Endothelial cell of umbilical vein (primary cell): ENCODE measurements at regions not wholly inside any gene's neighbourhood (a gene's known extent, or its start where the extent isn't known, plus 50 kb on each side); places are given as distances from the start of the nearest gene placed in this dataset.

Experiments
- EZH2 ChIP-seq: IDR thresholded peaks from 2 replicates; pipeline ENCODE4 v1.6.1; 2012; ENCODE audit warnings: borderline replicate concordance, low read depth, mild to moderate bottlenecking, moderate library complexity, low read length, inconsistent platforms; ENCODE audit not compliant: severe bottlenecking
- FOS ChIP-seq: IDR thresholded peaks from 2 replicates; pipeline ENCODE4 v1.6.1; 2011; ENCODE audit warnings: mild to moderate bottlenecking, low read length, moderate library complexity, borderline replicate concordance; ENCODE audit not compliant: insufficient read depth
- TF ChIP-seq, protein P1 (sequence below), 2 donors: IDR thresholded peaks; 1 replicate in 1 of 2; 2 replicates in 1 of 2; pipeline ENCODE4 v1.5.1; 2011; ENCODE audit warnings: low read length in 2 of 2, mild to moderate bottlenecking in 2 of 2, moderate library complexity in 2 of 2, control low read depth in 1 of 2, inconsistent platforms in 1 of 2, low read depth in 1 of 2; ENCODE audit not compliant: insufficient read depth in 1 of 2; ENCODE audit errors: extremely low read depth in 1 of 2

GRCh38 chr7:38057829-38058228 lies 120.2 kb upstream of the STARD3NL start:
- TF ChIP-seq, protein P1, sequence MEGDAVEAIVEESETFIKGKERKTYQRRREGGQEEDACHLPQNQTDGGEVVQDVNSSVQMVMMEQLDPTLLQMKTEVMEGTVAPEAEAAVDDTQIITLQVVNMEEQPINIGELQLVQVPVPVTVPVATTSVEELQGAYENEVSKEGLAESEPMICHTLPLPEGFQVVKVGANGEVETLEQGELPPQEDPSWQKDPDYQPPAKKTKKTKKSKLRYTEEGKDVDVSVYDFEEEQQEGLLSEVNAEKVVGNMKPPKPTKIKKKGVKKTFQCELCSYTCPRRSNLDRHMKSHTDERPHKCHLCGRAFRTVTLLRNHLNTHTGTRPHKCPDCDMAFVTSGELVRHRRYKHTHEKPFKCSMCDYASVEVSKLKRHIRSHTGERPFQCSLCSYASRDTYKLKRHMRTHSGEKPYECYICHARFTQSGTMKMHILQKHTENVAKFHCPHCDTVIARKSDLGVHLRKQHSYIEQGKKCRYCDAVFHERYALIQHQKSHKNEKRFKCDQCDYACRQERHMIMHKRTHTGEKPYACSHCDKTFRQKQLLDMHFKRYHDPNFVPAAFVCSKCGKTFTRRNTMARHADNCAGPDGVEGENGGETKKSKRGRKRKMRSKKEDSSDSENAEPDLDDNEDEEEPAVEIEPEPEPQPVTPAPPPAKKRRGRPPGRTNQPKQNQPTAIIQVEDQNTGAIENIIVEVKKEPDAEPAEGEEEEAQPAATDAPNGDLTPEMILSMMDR (IDR thresholded peaks at IDR 0.05; ENCODE audit: extremely low read depth in 1 of 2, insufficient read depth in 1 of 2, low read depth in 1 of 2, low read length in 2 of 2), result no peak
- TF ChIP-seq FOS (no peak), EZH2 (no peak)
